HFF-Myc (cell line): ENCODE measurements at regions not wholly inside any gene's neighbourhood (a gene's known extent, or its start where the extent isn't known, plus 50 kb on each side); places are given as distances from the start of the nearest gene placed in this dataset.
"Not testable (repeated sequence)": the region's sequence is repeated elsewhere in the genome, so short reads cannot be mapped to it uniquely, and the experiment has no call there.

Experiments used
- DNase-seq: peaks from one replicate; pipeline ENCODE4 v3.0.0-alpha.2; 2011; ENCODE audit warnings: low read depth; ENCODE audit errors: extremely low read depth
- H3K4me3 ChIP-seq: replicated peaks from 2 replicates; pipeline ENCODE4 v1.5.1; 2011; ENCODE audit warnings: low read depth, mild to moderate bottlenecking, control low read depth, low read length
- TF ChIP-seq, protein P1 (sequence below): IDR thresholded peaks from 2 replicates; pipeline ENCODE4 v1.5.1; 2012; ENCODE audit warnings: mild to moderate bottlenecking, low read depth, low read length, control low read depth; ENCODE audit errors: missing control alignments

DNA sequence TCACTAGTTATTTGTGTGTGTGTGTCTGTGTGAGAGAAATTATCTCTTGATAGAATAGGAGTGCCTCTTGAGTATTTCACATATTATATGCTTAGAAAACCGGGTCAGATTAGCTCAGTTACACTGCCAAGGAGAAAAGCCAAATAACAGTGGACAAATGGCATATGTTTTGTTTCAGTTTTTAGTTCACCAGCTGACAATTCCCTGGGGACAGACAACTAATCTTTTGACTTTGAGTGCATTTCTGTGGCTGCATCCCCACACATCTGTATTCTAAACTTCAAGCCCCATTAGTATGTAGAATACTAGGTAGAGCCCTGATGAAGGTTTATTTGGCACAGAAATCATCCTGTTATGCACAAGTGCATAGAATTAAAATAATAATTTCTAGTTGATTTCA is 227.7 kb upstream of the CNTN3 start:
- no peak overlapping the region for H3K4me3 ChIP-seq
- DNase-seq, result no peak
- TF ChIP-seq, protein P1, sequence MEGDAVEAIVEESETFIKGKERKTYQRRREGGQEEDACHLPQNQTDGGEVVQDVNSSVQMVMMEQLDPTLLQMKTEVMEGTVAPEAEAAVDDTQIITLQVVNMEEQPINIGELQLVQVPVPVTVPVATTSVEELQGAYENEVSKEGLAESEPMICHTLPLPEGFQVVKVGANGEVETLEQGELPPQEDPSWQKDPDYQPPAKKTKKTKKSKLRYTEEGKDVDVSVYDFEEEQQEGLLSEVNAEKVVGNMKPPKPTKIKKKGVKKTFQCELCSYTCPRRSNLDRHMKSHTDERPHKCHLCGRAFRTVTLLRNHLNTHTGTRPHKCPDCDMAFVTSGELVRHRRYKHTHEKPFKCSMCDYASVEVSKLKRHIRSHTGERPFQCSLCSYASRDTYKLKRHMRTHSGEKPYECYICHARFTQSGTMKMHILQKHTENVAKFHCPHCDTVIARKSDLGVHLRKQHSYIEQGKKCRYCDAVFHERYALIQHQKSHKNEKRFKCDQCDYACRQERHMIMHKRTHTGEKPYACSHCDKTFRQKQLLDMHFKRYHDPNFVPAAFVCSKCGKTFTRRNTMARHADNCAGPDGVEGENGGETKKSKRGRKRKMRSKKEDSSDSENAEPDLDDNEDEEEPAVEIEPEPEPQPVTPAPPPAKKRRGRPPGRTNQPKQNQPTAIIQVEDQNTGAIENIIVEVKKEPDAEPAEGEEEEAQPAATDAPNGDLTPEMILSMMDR, result no peak

DNA sequence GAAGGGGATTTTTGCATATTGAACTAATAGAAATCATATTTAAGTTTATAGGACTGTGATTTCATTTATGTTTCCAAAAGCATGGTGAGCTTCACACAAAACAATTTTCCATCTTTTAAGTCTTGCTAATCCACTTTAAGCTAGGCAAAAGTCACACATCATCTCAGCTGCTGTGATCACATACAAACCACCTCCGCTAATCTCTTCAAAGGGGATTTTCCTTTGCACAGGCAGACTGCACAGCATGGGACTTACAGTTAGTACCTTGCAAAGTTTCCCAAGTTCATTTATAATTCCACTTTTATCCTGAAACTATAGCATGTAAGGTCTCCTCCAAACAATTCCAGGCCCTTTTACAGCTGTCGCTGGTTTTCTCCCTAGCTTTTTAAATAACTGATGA is 225.1 kb upstream of the CNTN3 start:
- no peak for DNase-seq
- TF ChIP-seq, protein P1, result no peak
- H3K4me3 ChIP-seq, result no peak overlapping the region

DNA sequence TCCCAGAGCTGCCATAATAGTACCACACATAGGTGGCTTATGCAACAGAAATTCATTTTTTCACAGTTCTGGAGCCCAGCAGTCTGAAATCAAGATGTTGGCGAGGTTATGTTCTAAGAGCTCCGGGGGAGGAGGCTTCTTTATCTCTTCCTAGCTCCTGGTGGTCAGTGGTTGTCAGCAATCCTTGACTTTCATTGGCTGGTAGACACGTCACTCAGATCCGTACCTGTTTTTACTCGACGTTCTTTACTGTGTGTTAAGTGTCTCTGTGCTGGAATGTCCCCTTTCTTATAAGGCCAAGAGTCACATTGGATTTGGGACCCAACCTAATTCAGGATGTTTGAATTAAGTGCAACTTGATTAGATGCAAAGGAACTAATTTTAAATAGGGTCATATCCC is 218.5 kb upstream of the CNTN3 start:
- DNase-seq, result no peak
- TF ChIP-seq, protein P1, result no peak

DNA sequence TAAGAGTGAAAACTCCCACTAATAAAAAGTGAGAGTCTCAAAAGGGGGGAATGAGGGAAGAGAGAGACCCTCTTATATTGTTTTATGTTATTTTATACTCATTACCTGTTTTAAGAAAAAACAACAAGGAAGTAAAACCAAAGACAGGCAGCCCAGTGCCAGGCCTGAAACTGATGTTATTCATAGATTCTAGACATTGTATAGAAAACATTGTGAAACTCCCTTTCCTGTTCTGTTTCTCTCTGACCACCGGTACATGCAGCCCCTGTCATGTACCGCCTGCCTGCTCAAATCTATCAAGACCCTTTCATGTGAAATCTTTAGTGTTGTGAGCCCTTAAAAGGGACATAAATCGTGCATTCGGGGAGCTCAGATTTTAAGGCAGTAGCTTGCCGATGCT is 216.4 kb upstream of the CNTN3 start:
- DNase-seq, H3K4me3 ChIP-seq: not testable (repeated sequence)

More for the DNA sequence above, 218.5 kb upstream of the CNTN3 start:
- H3K4me3 ChIP-seq, result no peak overlapping the region

DNA sequence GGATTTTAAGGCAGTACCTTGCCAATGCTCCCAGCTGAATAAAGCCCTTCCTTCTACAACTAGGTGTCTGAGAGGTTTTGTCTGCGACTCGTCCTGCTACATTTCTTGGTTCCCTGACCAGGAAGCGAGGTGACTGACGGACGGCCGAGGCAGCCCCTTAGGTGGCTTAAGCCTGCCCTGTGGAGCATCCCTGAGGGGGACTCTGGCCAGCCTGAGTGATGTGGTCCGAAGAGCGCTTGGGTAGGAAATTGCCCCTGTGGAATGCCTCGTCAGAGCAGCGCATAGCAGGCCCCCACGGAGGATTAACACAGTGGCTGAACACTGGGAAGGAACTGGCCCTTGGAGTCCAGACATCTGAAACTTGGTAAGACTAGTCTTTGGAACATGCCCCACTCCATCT is 210.9 kb upstream of the CNTN3 start:
- H3K4me3 ChIP-seq, DNase-seq: not testable (repeated sequence)

DNA sequence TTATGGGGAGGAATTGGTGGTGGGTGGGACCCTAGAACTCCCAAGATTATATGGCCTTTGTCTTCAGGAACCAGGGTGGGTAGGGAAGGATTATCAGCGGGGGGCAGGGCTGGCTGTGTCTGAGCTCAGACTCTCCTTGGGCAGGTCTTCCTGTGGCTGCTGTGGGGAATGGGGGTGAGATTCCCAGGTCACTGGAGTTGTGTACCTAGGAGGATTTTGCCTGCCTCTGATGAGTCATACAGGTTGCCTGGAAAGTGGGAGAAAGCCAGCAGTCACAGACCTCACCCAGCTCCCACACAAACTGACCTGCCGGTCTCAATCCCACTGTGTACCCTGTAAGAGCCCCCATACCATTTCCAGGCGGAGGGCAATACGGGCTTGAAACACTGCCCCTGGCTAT is 209.9 kb upstream of the CNTN3 start:
- no peak for DNase-seq
- no peak overlapping the region for H3K4me3 ChIP-seq
- TF ChIP-seq, protein P1, result no peak

DNA sequence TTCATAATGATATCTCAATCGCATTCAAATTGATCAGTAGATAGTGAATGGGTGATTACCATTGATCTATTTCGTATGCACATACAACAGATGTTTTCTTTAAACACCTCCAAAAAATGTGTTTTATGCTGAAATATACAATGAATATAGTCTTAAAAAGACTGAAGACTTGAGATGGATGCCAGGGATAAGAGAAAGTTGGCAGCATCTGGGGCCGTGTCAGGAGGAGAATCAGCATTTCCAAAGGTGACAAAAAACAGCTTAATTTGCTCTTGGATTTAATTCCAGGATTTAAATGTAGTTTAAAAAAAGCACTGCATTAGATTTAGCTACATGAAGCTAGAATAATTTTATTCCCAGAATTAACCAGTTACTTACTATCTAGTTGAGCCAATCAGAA is 199.7 kb upstream of the CNTN3 start:
- DNase-seq, result no peak
- H3K4me3 ChIP-seq, result no peak overlapping the region
- TF ChIP-seq, protein P1, result no peak

DNA sequence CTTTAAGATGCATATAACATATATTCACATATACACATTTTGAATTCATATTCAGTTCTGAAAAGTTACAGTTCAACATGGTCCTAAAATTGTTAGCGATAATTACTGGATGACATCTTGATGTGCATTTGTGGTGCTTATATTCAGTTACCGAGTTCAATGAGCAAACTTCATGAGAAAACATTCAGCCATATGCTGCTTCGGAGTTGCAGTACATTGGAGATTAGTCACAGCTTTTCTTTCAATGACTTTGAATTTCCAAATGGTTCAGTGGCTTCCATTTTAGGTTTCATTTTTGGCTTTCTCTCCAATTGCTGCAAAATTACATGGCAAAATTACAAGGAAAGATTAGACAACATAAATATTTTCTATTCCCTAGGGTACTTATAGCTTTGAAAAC is 198.3 kb upstream of the CNTN3 start:
- H3K4me3 ChIP-seq, result no peak overlapping the region
- no peak for DNase-seq
- TF ChIP-seq, protein P1, result no peak
